ENCODE measurements at regions not wholly inside any gene's neighbourhood (a gene's known extent, or its start where the extent isn't known, plus 50 kb on each side); places are given as distances from the start of the nearest gene placed in this dataset.

DNA sequence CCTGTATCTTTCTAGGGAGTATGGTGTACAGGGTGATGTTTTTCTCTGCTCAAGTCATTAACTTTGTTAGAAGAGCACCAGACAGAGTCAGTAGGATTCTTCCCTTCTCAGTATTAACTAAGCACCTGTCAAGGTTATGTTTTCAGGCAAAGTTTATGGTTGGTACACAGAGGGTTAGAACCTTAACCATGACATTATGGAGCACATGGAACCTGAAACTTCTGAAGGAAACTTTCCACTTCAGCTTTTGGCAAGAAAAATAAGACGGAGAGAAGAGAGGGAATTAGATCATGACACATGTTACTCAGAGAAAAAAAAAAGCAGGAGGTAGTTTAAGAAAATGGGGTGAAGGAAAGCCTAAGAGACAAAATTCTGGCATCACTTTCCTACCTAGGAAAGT is 112.9 kb upstream of the PDE7B start:
- TF ChIP-seq TAF1 (IDR thresholded peaks at IDR 0.05; ENCODE audit: low read depth, low read length) (no peak), YY1 (IDR thresholded peaks at IDR 0.05; ENCODE audit: low read depth, low read length) (no peak), EZH2 (IDR thresholded peaks at IDR 0.05; ENCODE audit: low read depth, low read length, severe bottlenecking) (no peak)
